Progenitor cell of endocrine pancreas (in vitro differentiated cells): ENCODE measurements at regions not wholly inside any gene's neighbourhood (a gene's known extent, or its start where the extent isn't known, plus 50 kb on each side); places are given as distances from the start of the nearest gene placed in this dataset.

Source experiments
- DNase-seq: peaks from one replicate; pipeline ENCODE4 v3.0.0; 2021; ENCODE audit warnings: low spot score; ENCODE audit not compliant: unreplicated experiment
- H3K27ac Mint-ChIP-seq: 2 replicates; pipeline ENCODE4 v1.8.0; 2021; ENCODE audit warnings: mild to moderate bottlenecking, moderate library complexity, mixed read lengths
- H3K27me3 Mint-ChIP-seq: 2 replicates; pipeline ENCODE4 v1.8.0; 2021; ENCODE audit warnings: mixed read lengths
- H3K36me3 Mint-ChIP-seq: 2 replicates; pipeline ENCODE4 v1.8.0; 2022; ENCODE audit warnings: mixed read lengths; ENCODE audit not compliant: insufficient read depth
- H3K4me1 Mint-ChIP-seq: 2 replicates; pipeline ENCODE4 v1.8.0; 2021; ENCODE audit warnings: low read depth, mixed read lengths
- H3K4me3 Mint-ChIP-seq: 2 replicates; pipeline ENCODE4 v1.8.0; 2021; ENCODE audit warnings: low read depth, mild to moderate bottlenecking, moderate library complexity, mixed read lengths
- H3K9me3 Mint-ChIP-seq: 2 replicates; pipeline ENCODE4 v1.8.0; 2021; ENCODE audit warnings: low read depth, mixed read lengths
- TF ChIP-seq, protein P1 (sequence below): fragments of 200-600 bp; sonication (generic); IDR thresholded peaks from one replicate; pipeline ENCODE4 v1.5.0; 2021; ENCODE audit warnings: antibody characterized with exemption, mild to moderate bottlenecking; ENCODE audit not compliant: unreplicated experiment

DNA sequence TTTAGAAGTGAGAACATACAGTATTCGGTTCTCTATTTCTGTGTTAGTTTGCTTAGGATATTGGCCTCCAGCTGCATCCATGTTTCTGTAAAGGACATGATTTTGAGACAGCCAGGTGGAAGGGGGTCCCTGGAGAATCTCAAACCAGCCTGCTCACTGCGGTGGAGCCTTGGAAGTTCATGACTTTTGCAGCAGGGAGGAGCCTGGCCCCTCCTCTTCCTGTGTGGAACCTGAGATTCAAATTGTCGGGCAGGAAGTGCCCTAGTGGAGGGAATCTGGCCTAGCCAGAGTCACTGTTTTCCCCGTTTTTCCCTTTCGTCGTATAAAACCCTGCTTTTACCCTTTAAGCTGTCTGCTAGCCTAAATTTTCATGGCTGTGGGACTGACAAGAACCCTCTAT is 762.6 kb downstream of the PCDH18 start:
- no peaks in the 10 kb centered on the region for H3K9me3 Mint-ChIP-seq
- no peak overlapping the region for H3K4me3 Mint-ChIP-seq
- H3K27me3 Mint-ChIP-seq: no peaks in the 10 kb centered on the region
- no peak overlapping the region for H3K27ac Mint-ChIP-seq
- H3K4me1 Mint-ChIP-seq: no peaks in the 10 kb centered on the region
- TF ChIP-seq, protein P1, sequence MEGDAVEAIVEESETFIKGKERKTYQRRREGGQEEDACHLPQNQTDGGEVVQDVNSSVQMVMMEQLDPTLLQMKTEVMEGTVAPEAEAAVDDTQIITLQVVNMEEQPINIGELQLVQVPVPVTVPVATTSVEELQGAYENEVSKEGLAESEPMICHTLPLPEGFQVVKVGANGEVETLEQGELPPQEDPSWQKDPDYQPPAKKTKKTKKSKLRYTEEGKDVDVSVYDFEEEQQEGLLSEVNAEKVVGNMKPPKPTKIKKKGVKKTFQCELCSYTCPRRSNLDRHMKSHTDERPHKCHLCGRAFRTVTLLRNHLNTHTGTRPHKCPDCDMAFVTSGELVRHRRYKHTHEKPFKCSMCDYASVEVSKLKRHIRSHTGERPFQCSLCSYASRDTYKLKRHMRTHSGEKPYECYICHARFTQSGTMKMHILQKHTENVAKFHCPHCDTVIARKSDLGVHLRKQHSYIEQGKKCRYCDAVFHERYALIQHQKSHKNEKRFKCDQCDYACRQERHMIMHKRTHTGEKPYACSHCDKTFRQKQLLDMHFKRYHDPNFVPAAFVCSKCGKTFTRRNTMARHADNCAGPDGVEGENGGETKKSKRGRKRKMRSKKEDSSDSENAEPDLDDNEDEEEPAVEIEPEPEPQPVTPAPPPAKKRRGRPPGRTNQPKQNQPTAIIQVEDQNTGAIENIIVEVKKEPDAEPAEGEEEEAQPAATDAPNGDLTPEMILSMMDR: no peak
- no peak for DNase-seq
- H3K36me3 Mint-ChIP-seq: no peaks in the 10 kb centered on the region

DNA sequence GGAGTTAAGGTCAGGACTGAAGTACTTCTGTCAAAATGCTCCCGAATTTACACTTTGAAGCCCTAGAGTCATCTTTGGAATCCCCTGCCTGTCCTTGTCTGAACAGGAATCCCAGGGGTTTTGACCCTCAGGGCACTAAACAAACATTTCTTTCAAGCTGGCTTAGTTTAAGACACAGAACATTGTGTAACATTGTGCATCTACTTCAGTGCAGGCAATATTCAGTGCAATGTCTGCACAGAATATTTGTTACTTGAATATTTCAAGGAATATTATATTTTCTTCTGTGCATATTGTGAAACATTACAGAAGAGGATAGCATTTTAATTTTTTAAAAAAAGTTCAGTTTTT is 763.4 kb downstream of the PCDH18 start:
- no peaks in the 10 kb centered on the region for H3K36me3 Mint-ChIP-seq
- no peak for DNase-seq
- no peaks in the 10 kb centered on the region for H3K9me3 Mint-ChIP-seq
- no peaks in the 10 kb centered on the region for H3K27me3 Mint-ChIP-seq
- no peak overlapping the region for H3K4me3 Mint-ChIP-seq
- no peak overlapping the region for H3K27ac Mint-ChIP-seq
- no peaks in the 10 kb centered on the region for H3K4me1 Mint-ChIP-seq
- TF ChIP-seq, protein P1: no peak

DNA sequence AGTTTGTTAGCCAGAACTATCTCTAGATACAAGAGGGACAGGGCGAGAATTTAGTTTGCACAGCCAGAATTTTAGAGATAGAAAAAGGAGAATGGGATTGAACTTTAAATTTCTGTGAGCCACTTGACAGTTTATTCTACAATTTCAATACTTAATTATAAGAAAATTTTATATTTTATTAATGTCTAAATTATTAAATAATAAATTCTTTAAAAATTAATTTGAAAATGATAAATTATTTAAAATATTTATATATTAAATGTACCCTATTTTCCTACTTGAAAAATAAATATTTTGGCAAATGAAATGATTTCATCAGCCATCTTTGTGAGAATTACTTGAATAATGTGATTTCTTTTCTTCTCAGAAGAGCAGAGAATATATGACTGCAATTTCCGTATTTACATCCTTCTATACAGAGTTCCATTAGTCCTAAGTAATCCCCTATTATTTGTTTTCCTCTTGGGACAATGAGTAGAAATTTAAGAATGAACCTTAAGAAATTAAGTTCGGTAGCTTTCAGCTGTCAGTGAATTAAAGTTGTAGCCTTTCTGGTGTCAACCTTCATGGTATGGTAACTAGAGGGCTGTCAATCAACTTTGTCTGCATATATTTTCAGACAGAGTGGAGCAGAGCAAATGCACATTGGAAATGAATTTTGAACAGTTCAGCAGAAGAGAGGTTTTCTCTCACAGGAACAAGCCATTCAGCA is 763.9 kb downstream of the PCDH18 start:
- Mint-ChIP-seq H3K4me3 (no peak overlapping the region), H3K9me3 (no peaks in the 10 kb centered on the region), H3K4me1 (no peaks in the 10 kb centered on the region), H3K27ac (no peak overlapping the region), H3K36me3 (no peaks in the 10 kb centered on the region), H3K27me3 (no peaks in the 10 kb centered on the region)
- no peak for DNase-seq
- TF ChIP-seq, protein P1: no peak

DNA sequence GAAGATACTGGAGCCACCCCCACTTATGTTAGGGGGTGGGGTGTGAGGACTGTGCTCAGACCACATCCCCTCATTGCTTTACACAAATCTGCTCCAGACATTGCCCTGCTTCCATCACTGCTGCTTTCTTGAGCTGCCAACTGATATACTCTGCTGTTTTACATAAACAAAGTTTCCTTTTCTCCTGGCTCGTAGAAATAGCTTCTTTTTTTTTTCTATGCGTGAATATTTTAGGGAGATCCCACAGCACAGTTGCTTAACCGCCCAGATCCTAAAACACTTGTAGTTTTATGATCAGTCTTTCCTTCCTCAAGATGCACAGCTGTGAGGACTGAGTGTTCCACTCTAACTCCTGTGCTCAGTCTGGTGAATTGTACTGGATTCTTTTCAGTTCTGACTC is 768.4 kb downstream of the PCDH18 start:
- Mint-ChIP-seq H3K27me3 (no peaks in the 10 kb centered on the region), H3K4me3 (no peak overlapping the region), H3K36me3 (no peaks in the 10 kb centered on the region), H3K27ac (no peak overlapping the region), H3K4me1 (no peaks in the 10 kb centered on the region), H3K9me3 (no peaks in the 10 kb centered on the region)
- no peak for DNase-seq
- TF ChIP-seq, protein P1: no peak

DNA sequence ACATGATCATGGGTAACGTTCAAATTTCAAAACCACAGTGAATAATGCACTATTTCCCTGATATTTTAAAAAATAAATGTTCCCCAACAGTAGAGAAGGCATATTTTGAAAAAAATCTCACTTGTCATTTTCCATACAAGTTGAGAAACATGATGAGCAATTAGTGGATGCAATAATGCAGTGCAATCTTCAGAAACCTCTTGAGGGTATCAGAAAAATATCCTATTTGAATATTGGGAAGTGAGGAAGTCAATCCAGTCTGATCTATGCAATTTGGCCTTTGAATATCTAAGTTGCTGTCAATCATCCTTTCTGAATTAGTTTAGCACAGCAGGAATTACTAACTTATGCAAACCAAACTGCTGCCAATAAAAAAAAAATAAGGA is 776.8 kb downstream of the PCDH18 start:
- no peak for DNase-seq
- no peaks in the 10 kb centered on the region for H3K36me3 Mint-ChIP-seq
- peaks cover 17% of the 10 kb centered on the region for H3K4me1 Mint-ChIP-seq
- TF ChIP-seq, protein P1: no peak
- no peak overlapping the region for H3K27ac Mint-ChIP-seq
- no peaks in the 10 kb centered on the region for H3K27me3 Mint-ChIP-seq
- H3K4me3 Mint-ChIP-seq: no peak overlapping the region
- no peaks in the 10 kb centered on the region for H3K9me3 Mint-ChIP-seq
